SK-N-SH treated with all-trans-retinoic acid at 6 μM for 48 hours (cell line): ENCODE measurements at regions not wholly inside any gene's neighbourhood (a gene's known extent, or its start where the extent isn't known, plus 50 kb on each side); places are given as distances from the start of the nearest gene placed in this dataset.

Source experiments
- ISL1 ChIP-seq: fragments of 250-450 bp; sonication (Bioruptor Pico); IDR thresholded peaks from 2 replicates; pipeline ENCODE4 v2.1.2; 2022; ENCODE audit warnings: mild to moderate bottlenecking, moderate library complexity
- OSR1 ChIP-seq: fragments of 250-450 bp; sonication (Bioruptor Pico); IDR thresholded peaks from 2 replicates; pipeline ENCODE4 v1.8.0; 2022; ENCODE audit warnings: moderate library complexity, mild to moderate bottlenecking, inconsistent platforms
- PATZ1 ChIP-seq: fragments of 250-450 bp; sonication (Bioruptor Pico); IDR thresholded peaks from 2 replicates; pipeline ENCODE4 v1.8.0; 2020; ENCODE audit warnings: mild to moderate bottlenecking, moderate library complexity, borderline replicate concordance
- ZNF70 ChIP-seq: fragments of 450-650 bp; formaldehyde crosslinking; IDR thresholded peaks from 2 replicates; pipeline ENCODE4 v1.5.0; 2020; ENCODE audit warnings: mild to moderate bottlenecking, moderate library complexity
- ZNF8 ChIP-seq: fragments of 450-650 bp; formaldehyde crosslinking; IDR thresholded peaks from 2 replicates; pipeline ENCODE4 v1.5.0; 2020; ENCODE audit warnings: mild to moderate bottlenecking, moderate library complexity

- TF ChIP-seq PATZ1 (no peak), ZNF8 (no peak), ISL1 (CRISPR knock-in tag) (no peak), OSR1 (CRISPR knock-in tag) (no peak), ZNF70 (CRISPR knock-in tag) (no peak)
Measured at GRCh38 chr1:232684371-232685105, 54.6 kb upstream of the SIPA1L2 start.
